ENCODE measurements at regions not wholly inside any gene's neighbourhood (a gene's known extent, or its start where the extent isn't known, plus 50 kb on each side); places are given as distances from the start of the nearest gene placed in this dataset.

DNA sequence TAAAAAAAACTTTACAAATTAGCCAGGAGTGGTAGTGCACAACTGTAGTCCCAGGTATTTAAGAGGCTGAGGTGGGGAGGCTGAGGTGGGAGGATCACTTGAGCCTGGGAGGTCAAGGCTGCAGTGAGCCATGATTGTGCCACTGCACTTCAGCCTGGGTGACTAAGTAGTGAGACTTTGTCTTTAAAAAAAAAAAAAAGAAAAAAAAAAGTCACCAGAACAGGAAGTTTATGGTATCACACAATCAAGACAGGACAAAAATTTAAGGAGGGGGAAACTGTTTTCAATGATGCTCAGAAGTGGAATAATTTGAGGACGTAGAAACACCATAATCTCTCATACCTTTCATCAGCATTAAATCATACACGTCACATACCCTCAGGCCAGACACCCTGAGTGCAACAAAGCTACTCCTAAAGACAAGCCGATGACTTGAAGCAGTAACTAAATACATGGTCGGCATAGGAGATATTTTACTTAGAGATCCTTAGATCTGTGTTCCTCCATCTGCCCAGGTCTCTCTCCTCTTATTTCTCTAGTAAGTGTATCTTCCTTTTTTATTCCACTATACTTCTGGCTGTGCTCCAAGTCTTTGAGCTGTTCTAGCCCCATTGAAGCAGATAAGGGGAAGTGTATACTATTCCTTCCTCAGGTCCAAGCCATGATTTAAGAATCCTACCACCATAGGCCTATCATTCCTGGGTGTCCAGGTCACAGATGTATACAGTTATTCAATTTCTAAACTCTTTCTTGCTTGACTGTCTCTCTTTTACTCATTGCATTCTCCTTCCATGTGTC is 91.3 kb upstream of the APC start:
- TF ChIP-seq, protein P1, sequence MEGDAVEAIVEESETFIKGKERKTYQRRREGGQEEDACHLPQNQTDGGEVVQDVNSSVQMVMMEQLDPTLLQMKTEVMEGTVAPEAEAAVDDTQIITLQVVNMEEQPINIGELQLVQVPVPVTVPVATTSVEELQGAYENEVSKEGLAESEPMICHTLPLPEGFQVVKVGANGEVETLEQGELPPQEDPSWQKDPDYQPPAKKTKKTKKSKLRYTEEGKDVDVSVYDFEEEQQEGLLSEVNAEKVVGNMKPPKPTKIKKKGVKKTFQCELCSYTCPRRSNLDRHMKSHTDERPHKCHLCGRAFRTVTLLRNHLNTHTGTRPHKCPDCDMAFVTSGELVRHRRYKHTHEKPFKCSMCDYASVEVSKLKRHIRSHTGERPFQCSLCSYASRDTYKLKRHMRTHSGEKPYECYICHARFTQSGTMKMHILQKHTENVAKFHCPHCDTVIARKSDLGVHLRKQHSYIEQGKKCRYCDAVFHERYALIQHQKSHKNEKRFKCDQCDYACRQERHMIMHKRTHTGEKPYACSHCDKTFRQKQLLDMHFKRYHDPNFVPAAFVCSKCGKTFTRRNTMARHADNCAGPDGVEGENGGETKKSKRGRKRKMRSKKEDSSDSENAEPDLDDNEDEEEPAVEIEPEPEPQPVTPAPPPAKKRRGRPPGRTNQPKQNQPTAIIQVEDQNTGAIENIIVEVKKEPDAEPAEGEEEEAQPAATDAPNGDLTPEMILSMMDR (IDR thresholded peaks at IDR 0.05 in 8 of 11, conservative IDR thresholded peaks at IDR 0.05 in 3 of 11) = no peak
- TF ChIP-seq POLR2AphosphoS5 (IDR thresholded peaks at IDR 0.05) = no peak

All from spleen (tissue), 7 donors.